SKM-1 treated with dmso at 0.1 percent for 144 hours (cell line): ENCODE measurements at regions not wholly inside any gene's neighbourhood (a gene's known extent, or its start where the extent isn't known, plus 50 kb on each side); places are given as distances from the start of the nearest gene placed in this dataset.
A peak's percentile ranks its signal among the peaks of the same experiment; 100 is the strongest.
"Not testable (repeated sequence)": the region's sequence is repeated elsewhere in the genome, so short reads cannot be mapped to it uniquely, and the experiment has no call there.

Experiments used
- DNase-seq: peaks from one replicate; lab custom pipeline; 2025; ENCODE audit not compliant: unreplicated experiment; lab: John Stamatoyannopoulos, UW

GRCh38 chr2:43074592-43075053 lies 151.8 kb downstream of the ZFP36L2 start:
- DNase-seq: no peak

DNA sequence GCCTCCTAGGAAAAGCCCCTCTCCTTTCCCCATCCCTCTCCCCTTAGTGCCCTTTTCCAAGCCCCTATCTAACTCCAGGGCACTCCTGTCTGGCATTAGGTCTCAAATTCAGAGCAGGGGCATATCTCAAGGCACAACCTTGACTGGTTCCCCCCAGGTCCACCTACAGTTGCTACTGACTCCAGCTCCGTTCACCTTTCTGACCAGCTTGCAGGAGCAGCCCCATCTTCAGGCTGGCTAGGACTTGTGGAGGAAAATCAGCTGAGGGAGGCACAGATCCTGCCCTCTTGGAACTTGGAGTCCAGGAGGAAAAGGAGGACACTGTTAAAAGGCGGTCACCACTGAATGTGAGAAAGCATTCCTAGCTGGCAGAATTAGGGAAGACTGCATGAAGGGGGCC lies 152.4 kb downstream of the ZFP36L2 start:
- no peak for DNase-seq

GRCh38 chr2:43073401-43073825 lies 153.0 kb downstream of the ZFP36L2 start:
- no peak for DNase-seq

- no peak for DNase-seq
Observed at GRCh38 chr2:43071599-43072550, 154.5 kb downstream of the ZFP36L2 start.

GRCh38 chr2:43070676-43071502 lies 155.5 kb downstream of the ZFP36L2 start:
- DNase-seq: no peak

- DNase-seq: no peak
Observed at GRCh38 chr2:43070030-43070429, 156.4 kb downstream of the ZFP36L2 start.

- DNase-seq: no peak
Observed at GRCh38 chr2:43068631-43069517, 157.5 kb downstream of the ZFP36L2 start.

DNA sequence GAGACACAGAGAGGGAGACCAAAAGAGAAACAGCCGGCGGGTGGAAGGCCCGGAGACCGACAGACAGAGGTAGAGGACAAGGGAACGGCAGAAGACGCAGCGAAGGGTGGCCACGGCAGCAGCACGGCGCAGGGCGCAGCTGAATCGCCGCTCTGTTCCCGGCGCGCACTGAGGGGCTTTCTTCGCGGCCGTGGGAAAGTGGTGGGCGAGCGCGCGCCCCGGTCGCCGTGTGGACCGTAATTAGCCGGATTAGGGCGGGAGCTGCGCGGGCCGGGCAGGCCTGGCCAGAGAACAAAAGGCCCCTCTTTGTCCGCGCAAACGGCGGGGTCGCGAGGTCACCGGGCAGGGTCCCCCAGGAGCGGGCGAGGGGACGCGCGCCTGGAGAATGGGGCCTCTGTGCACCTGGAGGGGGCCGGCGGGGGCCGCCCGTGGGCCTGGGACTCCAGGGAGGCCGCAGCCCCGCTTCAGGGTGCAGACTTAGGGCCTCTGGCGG lies 158.3 kb downstream of the ZFP36L2 start:
- DNase-seq: no peak

DNA sequence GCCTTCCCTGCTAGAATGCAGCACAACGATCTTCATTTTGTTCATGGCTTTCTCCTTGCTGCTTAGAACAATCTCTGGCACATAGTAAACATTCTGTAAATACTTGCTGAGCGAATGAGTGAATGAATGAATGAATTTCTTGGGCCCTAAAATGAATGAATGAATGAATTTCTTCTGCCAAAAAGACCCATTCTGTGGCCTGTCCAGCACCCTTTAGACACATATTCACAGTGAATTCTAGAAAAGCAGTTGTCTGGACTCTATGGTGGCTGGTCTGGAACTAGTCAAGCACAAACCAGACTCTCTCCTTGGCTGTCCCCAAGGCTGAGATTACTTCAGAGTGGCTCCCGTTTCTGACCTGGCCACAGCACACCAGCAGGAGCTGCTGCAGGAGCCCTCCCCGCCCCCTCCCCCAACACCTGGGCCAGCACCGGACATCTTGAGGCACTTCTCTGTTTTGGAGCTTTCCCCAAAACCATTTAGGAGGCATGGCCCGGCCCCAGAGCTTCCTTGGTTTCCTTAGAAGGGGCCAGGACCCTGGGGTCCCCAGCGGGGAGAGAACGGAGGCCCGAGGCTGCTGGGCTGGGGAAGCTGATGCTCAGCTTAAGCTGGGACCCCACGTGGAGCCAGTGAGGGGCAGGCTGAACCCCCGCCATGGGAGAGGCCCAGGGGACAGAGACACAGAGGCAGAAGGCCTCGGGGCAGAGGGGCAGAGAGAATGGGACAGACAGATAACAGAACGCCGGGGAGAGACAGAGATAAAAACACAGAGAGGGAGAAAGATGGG lies 159.0 kb downstream of the ZFP36L2 start:
- DNase-seq: no peak

GRCh38 chr2:43066541-43067253 lies 159.7 kb downstream of the ZFP36L2 start:
- not testable (repeated sequence) for DNase-seq

DNA sequence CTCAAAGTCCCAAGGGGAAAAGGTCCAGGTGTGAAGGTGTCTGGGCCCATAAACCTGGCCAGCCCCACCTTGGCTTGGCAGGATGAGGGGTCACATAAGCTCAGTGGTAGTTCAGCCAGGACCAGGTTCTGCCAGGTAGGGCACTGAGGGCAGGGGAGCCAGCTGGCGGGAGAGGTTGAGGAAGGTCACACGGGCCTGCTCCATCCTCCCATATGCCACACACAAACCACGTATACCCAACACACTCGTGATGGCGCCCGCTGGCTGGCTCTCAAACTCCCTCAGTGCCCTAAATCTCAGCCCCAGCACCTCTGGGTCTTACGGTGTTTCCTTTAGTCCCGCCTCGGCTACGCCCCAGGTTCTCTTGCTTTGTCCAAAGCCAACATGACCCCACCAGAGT lies 160.5 kb downstream of the ZFP36L2 start:
- DNase-seq: no peak

DNA sequence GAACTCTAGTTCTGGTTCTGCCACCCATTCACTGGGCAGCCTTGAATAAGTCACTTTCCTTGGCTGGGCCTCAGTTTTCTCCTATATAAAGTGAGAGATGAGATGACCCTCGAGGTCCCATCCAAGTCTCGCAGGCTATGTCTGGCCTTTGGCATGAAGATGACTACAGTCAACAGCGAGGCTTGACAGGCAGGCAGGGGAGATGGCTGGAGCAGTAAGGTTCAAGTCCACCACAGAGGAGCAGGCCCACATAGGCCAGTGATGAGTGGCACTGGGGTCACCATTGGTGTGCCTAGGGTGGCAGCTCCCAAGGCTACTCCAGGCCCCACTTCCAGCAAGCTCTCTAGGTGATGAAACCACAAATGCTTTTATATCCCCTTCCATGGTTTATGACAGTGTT lies 161.4 kb downstream of the ZFP36L2 start:
- no peak for DNase-seq

DNA sequence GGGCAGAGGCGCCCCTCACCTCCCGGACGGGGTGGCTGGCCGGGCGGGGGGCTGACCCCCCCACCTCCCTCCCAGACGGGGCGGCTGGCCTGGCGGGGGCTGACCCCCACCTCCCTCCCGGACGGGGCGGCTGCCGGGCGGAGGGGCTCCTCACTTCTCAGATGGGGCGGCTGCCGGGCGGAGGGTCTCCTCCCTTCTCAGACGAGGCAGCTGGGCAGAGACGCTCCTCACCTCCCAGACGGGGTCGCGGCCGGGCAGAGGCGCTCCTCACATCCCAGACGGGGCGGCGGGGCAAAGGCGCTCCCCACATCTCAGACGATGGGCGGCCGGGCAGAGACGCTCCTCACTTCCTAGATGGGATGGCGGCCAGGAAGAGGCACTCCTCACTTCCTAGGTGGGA lies 163.3 kb downstream of the ZFP36L2 start:
- not testable (repeated sequence) for DNase-seq

GRCh38 chr2:43062058-43062457 lies 164.3 kb downstream of the ZFP36L2 start:
- DNase-seq: no peak

DNA sequence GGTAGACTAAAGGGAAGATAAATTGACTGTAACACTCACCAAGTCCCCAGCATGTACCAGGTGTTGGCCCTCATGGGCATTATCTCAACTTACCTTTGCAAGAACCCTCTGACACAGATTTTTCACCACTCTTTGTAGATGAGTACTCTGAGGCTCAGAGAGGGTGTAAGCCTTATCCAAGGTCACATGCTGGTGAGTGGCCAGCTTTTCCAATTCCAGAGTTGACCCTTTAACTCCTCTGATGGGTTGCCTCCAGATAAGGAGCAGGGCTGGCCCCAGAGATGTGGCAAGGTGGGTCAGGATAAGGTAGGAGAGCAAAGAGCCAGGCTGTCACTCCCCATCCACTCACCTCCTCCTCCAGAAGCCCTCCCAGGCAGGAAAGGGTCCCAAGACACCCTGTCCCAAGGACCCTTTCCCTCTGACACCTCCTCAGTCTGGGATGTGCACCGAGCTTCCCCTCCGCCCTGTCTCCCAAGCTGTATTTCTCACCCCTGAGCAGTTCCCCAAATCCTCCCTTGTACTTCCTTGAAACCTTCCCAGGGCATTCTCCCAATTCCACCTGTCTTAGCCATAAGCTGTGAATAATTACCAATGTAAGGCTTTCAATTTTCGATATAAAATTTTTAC lies 165.9 kb downstream of the ZFP36L2 start:
- no peak for DNase-seq

GRCh38 chr2:43059183-43059897 lies 167.1 kb downstream of the ZFP36L2 start:
- DNase-seq: peak; percentile 80

GRCh38 chr2:43058726-43059110 lies 167.7 kb downstream of the ZFP36L2 start:
- no peak for DNase-seq
